Left ventricle myocardium inferior (tissue), 1 donor: ENCODE measurements at regions not wholly inside any gene's neighbourhood (a gene's known extent, or its start where the extent isn't known, plus 50 kb on each side); places are given as distances from the start of the nearest gene placed in this dataset.

ENCODE experiments used
- DNase-seq: peaks from one replicate; pipeline ENCODE4 v3.0.0-alpha.2; 2020
- H3K27ac ChIP-seq: fragments of 200-600 bp; replicated peaks from 2 replicates; pipeline ENCODE4 v1.8.0; 2021
- H3K27me3 ChIP-seq: fragments of 200-600 bp; 2 replicates; pipeline ENCODE4 v1.8.0; 2021; ENCODE audit warnings: low read depth
- H3K36me3 ChIP-seq: fragments of 200-600 bp; 2 replicates; pipeline ENCODE4 v1.8.0; 2021
- H3K4me1 ChIP-seq: fragments of 200-600 bp; 2 replicates; pipeline ENCODE4 v1.8.0; 2021
- H3K4me3 ChIP-seq: fragments of 200-600 bp; 2 replicates; pipeline ENCODE4 v1.8.0; 2021; ENCODE audit warnings: mild to moderate bottlenecking, moderate library complexity
- H3K9me3 ChIP-seq: fragments of 200-600 bp; replicated peaks from 2 replicates; pipeline ENCODE4 v1.8.0; 2021
- intact Hi-C: fragments of 100-400 bp; cut with micrococcal nuclease; formaldehyde crosslinking; loops from one replicate; pipeline ENCODE4 v1.11.0; 2022
- TF ChIP-seq, protein P1 (sequence below): fragments of 200-600 bp; IDR thresholded peaks from 2 replicates; pipeline ENCODE4 v1.8.0; 2021; ENCODE audit warnings: antibody characterized with exemption, mild to moderate bottlenecking, borderline replicate concordance
- donor health status: DM: no; HTN: yes; CAD: no; lungs with severe emphysema.

GRCh38 chr5:159774476-159775031, 141.7 kb upstream of the ADRA1B start:
- Histone ChIP-seq H3K27ac (no peak overlapping the region), H3K9me3 (no peaks in the 10 kb centered on the region)

DNA sequence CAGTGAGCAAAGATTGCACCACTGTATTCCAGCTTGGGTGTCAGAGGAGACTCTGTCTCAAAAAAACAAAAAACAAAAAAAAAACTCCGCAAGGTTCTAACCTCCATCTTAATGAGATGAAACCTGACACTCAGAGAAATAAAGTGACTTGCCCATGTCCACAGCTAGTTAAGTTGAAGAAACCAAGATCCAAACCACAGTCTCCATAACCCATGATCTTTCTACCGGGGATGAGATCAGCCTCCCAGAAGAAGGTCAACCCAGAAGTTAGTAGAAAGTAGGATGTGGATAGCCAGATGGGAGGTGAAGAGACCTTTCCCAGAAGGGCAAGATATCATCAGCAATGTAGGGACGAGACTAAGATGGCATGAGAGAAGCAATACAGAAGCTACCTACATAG, 140.4 kb upstream of the ADRA1B start:
- Histone ChIP-seq H3K36me3 (no peaks in the 10 kb centered on the region), H3K27me3 (peaks cover 17% of the 10 kb centered on the region)

More at GRCh38 chr5:159774476-159775031, 141.7 kb upstream of the ADRA1B start:
- Histone ChIP-seq H3K4me1 (peaks cover 12% of the 10 kb centered on the region), H3K4me3 (no peak overlapping the region), H3K27me3 (peaks cover 17% of the 10 kb centered on the region), H3K36me3 (no peaks in the 10 kb centered on the region)
- intact Hi-C loops: no loop called here
- TF ChIP-seq, protein P1, sequence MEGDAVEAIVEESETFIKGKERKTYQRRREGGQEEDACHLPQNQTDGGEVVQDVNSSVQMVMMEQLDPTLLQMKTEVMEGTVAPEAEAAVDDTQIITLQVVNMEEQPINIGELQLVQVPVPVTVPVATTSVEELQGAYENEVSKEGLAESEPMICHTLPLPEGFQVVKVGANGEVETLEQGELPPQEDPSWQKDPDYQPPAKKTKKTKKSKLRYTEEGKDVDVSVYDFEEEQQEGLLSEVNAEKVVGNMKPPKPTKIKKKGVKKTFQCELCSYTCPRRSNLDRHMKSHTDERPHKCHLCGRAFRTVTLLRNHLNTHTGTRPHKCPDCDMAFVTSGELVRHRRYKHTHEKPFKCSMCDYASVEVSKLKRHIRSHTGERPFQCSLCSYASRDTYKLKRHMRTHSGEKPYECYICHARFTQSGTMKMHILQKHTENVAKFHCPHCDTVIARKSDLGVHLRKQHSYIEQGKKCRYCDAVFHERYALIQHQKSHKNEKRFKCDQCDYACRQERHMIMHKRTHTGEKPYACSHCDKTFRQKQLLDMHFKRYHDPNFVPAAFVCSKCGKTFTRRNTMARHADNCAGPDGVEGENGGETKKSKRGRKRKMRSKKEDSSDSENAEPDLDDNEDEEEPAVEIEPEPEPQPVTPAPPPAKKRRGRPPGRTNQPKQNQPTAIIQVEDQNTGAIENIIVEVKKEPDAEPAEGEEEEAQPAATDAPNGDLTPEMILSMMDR: no peak
- no peak for DNase-seq

GRCh38 chr5:159777049-159777660, 139.1 kb upstream of the ADRA1B start:
- intact Hi-C loops: no loop called here

More for the DNA sequence above, 140.4 kb upstream of the ADRA1B start:
- Histone ChIP-seq H3K9me3 (no peaks in the 10 kb centered on the region), H3K4me1 (peaks cover 12% of the 10 kb centered on the region), H3K27ac (no peak overlapping the region), H3K4me3 (no peak overlapping the region)
- TF ChIP-seq, protein P1: no peak
- DNase-seq: no peak
- intact Hi-C loops: no loop called here

DNA sequence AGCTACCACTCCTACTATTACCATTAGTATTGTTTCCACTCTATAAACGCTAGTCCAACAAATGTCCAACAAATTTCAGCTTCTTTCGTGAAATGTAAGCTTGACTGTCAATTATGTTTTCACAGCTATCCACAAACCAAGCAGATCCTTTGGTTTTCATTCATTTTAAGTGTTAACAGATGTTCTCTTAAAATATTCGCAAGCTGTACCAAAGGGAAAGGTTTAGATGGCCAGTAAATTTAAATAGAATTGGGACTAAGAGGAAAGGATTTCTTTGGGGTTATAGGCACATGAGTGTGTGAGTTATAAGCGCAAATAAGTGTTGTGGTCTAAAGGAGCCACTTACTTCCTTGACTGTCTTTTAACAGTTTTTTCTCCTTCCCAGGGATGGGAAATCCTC, 136.8 kb upstream of the ADRA1B start:
- Histone ChIP-seq H3K27me3 (no peaks in the 10 kb centered on the region), H3K9me3 (no peaks in the 10 kb centered on the region), H3K36me3 (no peaks in the 10 kb centered on the region), H3K4me1 (no peaks in the 10 kb centered on the region), H3K4me3 (no peak overlapping the region), H3K27ac (no peak overlapping the region)
- TF ChIP-seq, protein P1: no peak
- DNase-seq: no peak
- intact Hi-C loops: no loop called here

More at GRCh38 chr5:159777049-159777660, 139.1 kb upstream of the ADRA1B start:
- Histone ChIP-seq H3K9me3 (no peaks in the 10 kb centered on the region), H3K4me1 (peaks cover 12% of the 10 kb centered on the region), H3K36me3 (no peaks in the 10 kb centered on the region), H3K27ac (no peak overlapping the region), H3K4me3 (no peak overlapping the region), H3K27me3 (peaks cover 17% of the 10 kb centered on the region)
- no peak for DNase-seq
- TF ChIP-seq, protein P1: no peak

DNA sequence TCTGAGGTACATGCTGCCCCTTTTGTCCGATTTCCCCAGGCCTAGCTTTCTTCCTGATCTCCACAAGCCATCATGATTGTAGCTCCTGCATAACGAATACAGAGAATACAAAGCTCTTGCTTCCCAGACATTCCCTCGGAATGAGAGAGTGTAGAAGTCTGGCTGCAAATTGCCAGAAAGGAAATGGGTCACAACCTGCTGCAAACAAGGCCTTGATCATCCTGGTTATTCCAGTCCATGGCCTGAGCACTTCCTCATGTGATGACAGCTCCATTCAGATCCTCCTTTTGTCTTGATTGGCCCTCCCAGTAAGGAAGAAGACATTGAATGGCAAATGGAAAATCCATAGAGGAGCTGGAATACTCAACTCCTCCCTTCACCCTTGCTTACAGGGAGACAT, 136.0 kb upstream of the ADRA1B start:
- intact Hi-C loops: no loop called here
- Histone ChIP-seq H3K27me3 (no peaks in the 10 kb centered on the region), H3K27ac (no peak overlapping the region)

More for the DNA sequence above, 136.0 kb upstream of the ADRA1B start:
- H3K9me3 ChIP-seq: no peaks in the 10 kb centered on the region
- DNase-seq: no peak
- no peaks in the 10 kb centered on the region for H3K36me3 ChIP-seq
- H3K4me1 ChIP-seq: no peaks in the 10 kb centered on the region
- TF ChIP-seq, protein P1: no peak
- H3K4me3 ChIP-seq: no peak overlapping the region
